ENCODE measurements at regions not wholly inside any gene's neighbourhood (a gene's known extent, or its start where the extent isn't known, plus 50 kb on each side); places are given as distances from the start of the nearest gene placed in this dataset.
A peak's percentile ranks its signal among the peaks of the same experiment; 100 is the strongest.

DNA sequence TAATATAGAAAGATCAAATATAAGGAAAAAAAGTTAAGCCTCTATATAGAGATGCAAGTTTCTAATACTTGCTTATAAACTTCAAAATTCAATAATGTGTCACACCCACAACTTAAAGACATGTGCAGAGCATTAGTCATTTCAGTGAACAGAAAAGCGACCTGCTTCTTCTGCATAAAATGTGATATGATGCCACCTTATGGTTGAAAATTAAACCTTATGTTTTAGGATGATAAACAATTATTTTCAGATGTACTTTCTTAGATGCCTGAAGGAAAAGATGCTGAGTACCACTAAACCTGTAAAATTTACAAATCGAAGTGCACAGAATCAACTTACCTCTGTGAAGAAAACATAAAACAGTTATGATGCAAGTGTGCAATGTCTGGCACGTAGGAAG is 96.0 kb downstream of the MTERF1 start:
- intact Hi-C loops (cut with micrococcal nuclease) (loop anchor here (1.0 to 5.0 kb wide), 2 partner anchors 147 to 695 kb away; no protein-coding TSS in a partner anchor), in situ Hi-C loops (cut with MboI) (no loop called here)
- H3K36me3 ChIP-seq (ENCODE audit: control insufficient read depth, insufficient read depth, low read length): no peaks in the 10 kb centered on the region
- WGBS (ENCODE audit: insufficient coverage, low coverage, missing lambda C conversion rate): 2% methylated on average over 3 of the region's 3 CpGs
- H3K4me2 ChIP-seq (ENCODE audit: insufficient read depth, low read length): no peak overlapping the region
- H3K27me3 ChIP-seq (ENCODE audit: control insufficient read depth in 2 of 2, insufficient read depth in 2 of 2, low read length in 2 of 2): no peaks in the 10 kb centered on the region
- no TSS peak for BruUV-seq (replicated peaks)
- no peak overlapping the region for H3K27ac ChIP-seq (ENCODE audit: extremely low read depth, low read depth, low read length)
- no peaks in the 10 kb centered on the region for H3K9me1 ChIP-seq (ENCODE audit: control insufficient read depth, insufficient read depth, low read length)
- DNase-seq (ENCODE audit: extremely low read depth in 1 of 4, low spot score in 3 of 4) (peak; percentile 15 to 23 (median 20)), FAIRE-seq (peak; percentile 58), ATAC-seq (0 out of 3 replicates have a peak, but pooled peaks have one; percentile 49)
- no peak overlapping the region for H3K9ac ChIP-seq (ENCODE audit: insufficient read depth in 1 of 2, low read depth in 2 of 2, low read length in 2 of 2)
- no peaks in the 10 kb centered on the region for H4K20me1 ChIP-seq (replicated peaks; ENCODE audit: control insufficient read depth, insufficient read depth, low read length)
- ChIA-PET CTCF (ENCODE audit: low intra/inter-chr PET ratio) (interaction anchor here (1.5 kb wide), 1 partner anchor 695 kb away, joined by 6 read pairs; no protein-coding TSS in a partner anchor), POLR2A (no interaction called here)
- no peaks in the 10 kb centered on the region for H3K9me3 ChIP-seq (replicated peaks; ENCODE audit: control insufficient read depth, insufficient read depth, low read depth, low read length)
- H2AFZ ChIP-seq (ENCODE audit: low read depth, low read length): no peak overlapping the region
- H3K79me2 ChIP-seq (ENCODE audit: control insufficient read depth, insufficient read depth, low read length): no peaks in the 10 kb centered on the region
- H3K4me1 ChIP-seq (replicated peaks in 1 of 2; ENCODE audit: control insufficient read depth in 2 of 2, insufficient read depth in 2 of 2, low read length in 2 of 2): no peaks in the 10 kb centered on the region
- H3K4me3 ChIP-seq: no peak overlapping the region
- TF ChIP-seq PRMT5 (CRISPR knock-in tag; IDR thresholded peaks at IDR 0.05): no peak
- TF ChIP-seq JUND (IDR thresholded peaks at IDR 0.05; ENCODE audit: borderline replicate concordance, low read depth, low read length): peak; percentile 38; the same call in 1 of the 2 replicates
- TF ChIP-seq JUND (tag; IDR thresholded peaks at IDR 0.05; ENCODE audit: borderline replicate concordance, low read depth, low read length): no peak
- TF ChIP-seq ZNF316 (IDR thresholded peaks at IDR 0.05): peak; percentile 55
- no peak for TF ChIP-seq PTRF (tag; IDR thresholded peaks at IDR 0.05)
- TF ChIP-seq RAD21 (CRISPR knock-in tag; conservative IDR thresholded peaks at IDR 0.05 in 1 of 2, IDR thresholded peaks at IDR 0.05 in 1 of 2): peak; percentile 78 to 83
- TF ChIP-seq, protein P1, sequence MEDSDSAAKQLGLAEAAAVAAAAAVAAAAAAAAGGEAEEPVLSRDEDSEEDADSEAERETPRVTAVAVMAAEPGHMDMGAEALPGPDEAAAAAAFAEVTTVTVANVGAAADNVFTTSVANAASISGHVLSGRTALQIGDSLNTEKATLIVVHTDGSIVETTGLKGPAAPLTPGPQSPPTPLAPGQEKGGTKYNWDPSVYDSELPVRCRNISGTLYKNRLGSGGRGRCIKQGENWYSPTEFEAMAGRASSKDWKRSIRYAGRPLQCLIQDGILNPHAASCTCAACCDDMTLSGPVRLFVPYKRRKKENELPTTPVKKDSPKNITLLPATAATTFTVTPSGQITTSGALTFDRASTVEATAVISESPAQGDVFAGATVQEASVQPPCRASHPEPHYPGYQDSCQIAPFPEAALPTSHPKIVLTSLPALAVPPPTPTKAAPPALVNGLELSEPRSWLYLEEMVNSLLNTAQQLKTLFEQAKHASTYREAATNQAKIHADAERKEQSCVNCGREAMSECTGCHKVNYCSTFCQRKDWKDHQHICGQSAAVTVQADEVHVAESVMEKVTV (CRISPR knock-in tag; IDR thresholded peaks at IDR 0.05): peak; percentile 71
- peak; percentile 23; the same call in 1 of the 2 replicates for TF ChIP-seq C11orf30 (IDR thresholded peaks at IDR 0.05; ENCODE audit: low read depth)
- peak; percentile 31; the same call in 1 of the 2 replicates for TF ChIP-seq FOSL1 (tag; conservative IDR thresholded peaks at IDR 0.05)
- TF ChIP-seq MAFG (tag; conservative IDR thresholded peaks at IDR 0.05): 0 out of 2 replicates have a peak, but pooled peaks have one; percentile 22
- no peak for TF ChIP-seq VEZF1 (CRISPR knock-in tag; IDR thresholded peaks at IDR 0.05)
